Sciatic nerve (tissue), 2 donors: ENCODE measurements at regions not wholly inside any gene's neighbourhood (a gene's known extent, or its start where the extent isn't known, plus 50 kb on each side); places are given as distances from the start of the nearest gene placed in this dataset.

Experiments
- ATAC-seq: fragments of 200-7000 bp; cut with Tn5 transposase; one replicate; pipeline ENCODE4 v1.9.1; 2020; ENCODE audit warnings: mild to moderate bottlenecking, moderate library complexity
- DNase-seq: peaks from one replicate; pipeline ENCODE4 v3.0.0-alpha.2; 2020; ENCODE audit warnings: low spot score
- intact Hi-C: fragments of 100-400 bp; cut with DNase I; formaldehyde crosslinking; loops from one replicate; pipeline ENCODE4 v1.14.2; 2022
- donor health status: DM: no; HTN: no; CAD: no.
- donor health status: DM: no; HTN: no; CAD: no.

DNA sequence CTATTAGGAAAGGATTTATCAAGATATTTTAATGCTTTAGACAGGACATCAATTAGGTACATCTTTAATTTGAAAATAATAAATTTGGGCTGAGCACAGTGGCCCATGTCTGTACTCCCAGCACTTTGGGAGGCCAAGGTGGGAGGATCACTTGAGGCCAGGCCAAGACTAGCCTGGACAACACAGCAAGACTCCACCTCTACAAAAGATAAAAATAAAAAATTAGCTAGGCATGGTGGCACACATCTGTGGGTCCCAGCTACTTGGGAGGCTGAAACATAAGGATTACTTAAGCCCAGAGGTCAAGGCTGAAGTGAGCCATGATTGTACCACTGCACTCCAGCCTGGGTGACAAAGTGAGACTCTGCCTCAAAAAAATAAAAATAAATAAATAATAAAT, 59.6 kb upstream of the IRF2 start:
- intact Hi-C loops = loop anchor here (10.0 kb wide), 1 partner anchor 59 kb away; the partner anchor contains the start of gene IRF2
- ATAC-seq (no peak), DNase-seq (no peak)

DNA sequence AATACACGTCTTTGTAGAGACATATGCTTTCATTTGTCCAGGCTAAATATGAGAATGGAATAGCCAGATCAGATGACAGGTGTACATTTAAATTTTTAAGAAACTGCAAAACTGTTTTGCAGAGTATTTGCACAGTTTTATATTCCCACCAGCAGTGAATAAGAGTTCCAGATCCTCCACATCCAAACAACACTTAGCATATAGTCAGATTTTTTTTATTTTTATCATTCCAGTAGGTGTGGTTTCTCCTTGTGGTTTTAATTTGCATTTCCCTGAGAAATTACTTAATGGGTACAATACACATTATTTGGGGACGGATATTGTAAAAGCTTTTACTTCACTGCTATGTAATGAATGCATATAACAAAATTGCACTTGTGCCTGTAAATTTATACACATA, 56.7 kb upstream of the IRF2 start:
- ATAC-seq (no peak), DNase-seq (no peak)
- intact Hi-C loops = loop anchor here (10.0 kb wide), 1 partner anchor 56 kb away; the partner anchor contains the start of gene IRF2

DNA sequence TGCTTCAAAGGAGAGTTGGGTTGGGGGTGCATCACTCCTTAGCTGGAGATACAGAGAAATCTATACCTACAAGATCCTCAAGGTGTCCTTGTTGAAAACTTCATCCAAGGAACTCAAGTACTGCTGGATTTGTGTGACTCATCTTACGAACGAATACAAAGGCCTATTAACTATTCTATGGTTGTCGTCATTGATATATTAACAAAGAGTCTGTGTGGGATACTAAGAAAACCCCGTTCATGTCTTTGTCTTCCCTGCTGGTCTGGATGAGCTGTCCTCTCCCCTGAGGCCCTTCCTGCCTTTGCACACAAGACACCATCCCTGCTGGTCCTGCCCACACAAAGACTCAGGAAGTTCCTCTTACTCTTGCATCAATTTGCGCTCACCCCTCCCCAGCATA, 54.9 kb upstream of the IRF2 start:
- intact Hi-C loops = no loop called here
- no peak for ATAC-seq
- no peak for DNase-seq

DNA sequence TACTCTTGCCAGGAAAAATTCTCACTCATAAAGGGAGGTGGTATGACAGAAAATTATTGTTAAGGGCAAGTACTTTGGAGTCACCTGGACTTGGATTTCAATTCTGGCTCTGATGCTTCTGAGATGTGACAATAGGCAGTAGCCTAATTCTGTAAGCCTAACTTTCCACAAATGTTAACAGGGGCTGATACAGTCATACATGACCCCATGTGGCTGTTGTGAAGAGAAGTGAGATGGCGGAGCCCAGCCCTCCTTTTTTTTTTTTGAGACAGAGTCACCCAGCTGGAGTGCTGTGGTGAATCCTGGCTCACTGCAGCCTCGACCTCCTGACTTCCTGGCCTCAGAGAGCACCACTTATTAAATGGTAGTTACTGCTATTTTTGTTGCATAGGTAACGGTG, 54.4 kb upstream of the IRF2 start:
- DNase-seq (no peak), ATAC-seq (no peak)
- intact Hi-C loops = no loop called here

DNA sequence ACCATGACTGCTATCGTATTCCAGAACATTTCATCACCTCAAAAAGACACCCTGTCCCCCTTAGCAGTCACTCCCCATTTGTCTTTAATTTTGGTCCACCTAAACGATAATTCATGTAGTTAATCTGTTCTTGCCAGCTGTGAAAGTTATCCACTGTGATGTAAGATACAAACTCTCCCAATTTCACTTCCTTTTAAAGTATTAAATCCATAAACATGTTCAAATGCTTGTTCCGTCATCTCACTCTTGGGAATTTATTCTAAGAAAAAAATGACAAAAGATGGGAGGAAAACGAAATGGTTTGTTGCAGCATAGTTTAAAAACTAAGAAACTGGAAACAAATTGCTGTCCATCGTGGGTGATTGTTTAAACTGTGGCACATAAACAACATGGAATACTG, 53.7 kb upstream of the IRF2 start:
- ATAC-seq (no peak), DNase-seq (no peak)
- intact Hi-C loops = no loop called here

DNA sequence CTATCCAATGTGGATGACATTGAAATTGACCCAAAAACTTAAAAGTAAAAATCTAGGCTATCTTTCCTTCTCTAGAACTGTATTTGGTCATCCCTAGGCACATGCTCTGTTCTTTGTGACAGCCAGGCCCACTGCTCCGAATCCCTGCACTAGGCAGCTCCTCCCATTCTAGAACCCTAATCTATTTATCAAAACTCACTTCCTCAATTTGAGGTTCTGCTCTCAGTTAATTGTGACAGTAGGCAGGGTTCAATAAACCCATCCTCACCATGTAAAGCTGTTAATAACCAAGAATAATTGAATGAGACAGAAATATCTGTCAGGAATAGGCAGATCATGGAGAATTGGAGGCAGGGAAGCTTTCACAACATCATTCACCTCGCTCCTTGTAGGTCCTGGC, 51.9 kb upstream of the IRF2 start:
- DNase-seq (no peak), ATAC-seq (no peak)
- intact Hi-C loops = no loop called here
